Neural progenitor cell (in vitro differentiated cells): ENCODE measurements at regions not wholly inside any gene's neighbourhood (a gene's known extent, or its start where the extent isn't known, plus 50 kb on each side); places are given as distances from the start of the nearest gene placed in this dataset.

Source experiments
- CTCF ChIP-seq: fragments of 200-600 bp; sonication (generic); IDR thresholded peaks from 2 replicates; pipeline ENCODE4 v1.5.1; 2017; ENCODE audit warnings: antibody characterized with exemption, mild to moderate bottlenecking
- EZH2 ChIP-seq: fragments of 200-600 bp; sonication (generic); IDR thresholded peaks from 2 replicates; pipeline ENCODE4 v1.6.1; 2017; ENCODE audit warnings: antibody characterized with exemption, mild to moderate bottlenecking, moderate library complexity
- EZH2phosphoT487 ChIP-seq: fragments of 200-600 bp; sonication (generic); IDR thresholded peaks from 2 replicates; pipeline ENCODE4 v1.6.1; 2017; ENCODE audit warnings: antibody characterized with exemption

- no peak for TF ChIP-seq CTCF
- no peak for TF ChIP-seq EZH2
- TF ChIP-seq EZH2phosphoT487 = no peak
Observed at GRCh38 chr16:66026787-66027330, 339.6 kb upstream of the CDH5 start.
